ENCODE measurements at regions not wholly inside any gene's neighbourhood (a gene's known extent, or its start where the extent isn't known, plus 50 kb on each side); places are given as distances from the start of the nearest gene placed in this dataset.

DNA sequence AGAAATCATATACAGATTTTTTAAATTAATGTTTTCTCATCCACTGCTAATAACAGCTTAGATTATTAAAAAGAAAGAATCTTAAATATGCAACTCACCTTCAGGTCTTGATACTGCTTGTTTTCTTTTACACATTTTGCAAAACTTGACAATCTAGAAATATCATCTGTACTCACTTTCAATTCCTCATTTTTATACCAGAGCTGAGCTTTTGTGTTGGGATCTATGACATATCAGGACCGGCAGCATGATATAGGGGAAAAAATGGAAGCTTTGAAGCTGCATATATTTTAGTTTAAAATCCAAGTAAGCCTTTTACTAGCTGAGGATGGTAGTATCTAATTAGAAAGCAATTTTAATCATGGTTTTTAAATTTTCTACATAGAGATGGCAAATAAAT is 75.7 kb upstream of the SMARCA2 start:
- TF ChIP-seq, protein P1, sequence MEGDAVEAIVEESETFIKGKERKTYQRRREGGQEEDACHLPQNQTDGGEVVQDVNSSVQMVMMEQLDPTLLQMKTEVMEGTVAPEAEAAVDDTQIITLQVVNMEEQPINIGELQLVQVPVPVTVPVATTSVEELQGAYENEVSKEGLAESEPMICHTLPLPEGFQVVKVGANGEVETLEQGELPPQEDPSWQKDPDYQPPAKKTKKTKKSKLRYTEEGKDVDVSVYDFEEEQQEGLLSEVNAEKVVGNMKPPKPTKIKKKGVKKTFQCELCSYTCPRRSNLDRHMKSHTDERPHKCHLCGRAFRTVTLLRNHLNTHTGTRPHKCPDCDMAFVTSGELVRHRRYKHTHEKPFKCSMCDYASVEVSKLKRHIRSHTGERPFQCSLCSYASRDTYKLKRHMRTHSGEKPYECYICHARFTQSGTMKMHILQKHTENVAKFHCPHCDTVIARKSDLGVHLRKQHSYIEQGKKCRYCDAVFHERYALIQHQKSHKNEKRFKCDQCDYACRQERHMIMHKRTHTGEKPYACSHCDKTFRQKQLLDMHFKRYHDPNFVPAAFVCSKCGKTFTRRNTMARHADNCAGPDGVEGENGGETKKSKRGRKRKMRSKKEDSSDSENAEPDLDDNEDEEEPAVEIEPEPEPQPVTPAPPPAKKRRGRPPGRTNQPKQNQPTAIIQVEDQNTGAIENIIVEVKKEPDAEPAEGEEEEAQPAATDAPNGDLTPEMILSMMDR (conservative IDR thresholded peaks at IDR 0.05 in 1 of 2, IDR thresholded peaks at IDR 0.05 in 1 of 2; ENCODE audit: low read depth in 1 of 2, low read length in 2 of 2): no peak
- TF ChIP-seq EZH2 (IDR thresholded peaks at IDR 0.05; ENCODE audit: low read length, missing control alignments): no peak

Data from fibroblast of lung (primary cell).